Stimulated activated CD4-positive, alpha-beta T cell treated with anti-CD3 and anti-CD28 coated beads, Interleukin-2, amount 100 ng/mL, for 48 hours (primary cell): ENCODE measurements at regions not wholly inside any gene's neighbourhood (a gene's known extent, or its start where the extent isn't known, plus 50 kb on each side); places are given as distances from the start of the nearest gene placed in this dataset.
"Not testable (repeated sequence)": the region's sequence is repeated elsewhere in the genome, so short reads cannot be mapped to it uniquely, and the experiment has no call there.

ENCODE experiments used
- DNase-seq, 2 donors: peaks; one replicate each; pipeline ENCODE4 v3.0.0-alpha.2; 2020

GRCh38 chr1:102821707-102822106 lies 286.6 kb downstream of the COL11A1 start:
- DNase-seq, result no peak

GRCh38 chr1:102800406-102800805 lies 307.9 kb downstream of the COL11A1 start:
- no peak for DNase-seq

- DNase-seq, result no peak
Observed at GRCh38 chr1:102799496-102799895, 308.8 kb downstream of the COL11A1 start.

- DNase-seq, result no peak
Observed at GRCh38 chr1:102798718-102799117, 309.6 kb downstream of the COL11A1 start.

GRCh38 chr1:102796429-102796828 lies 311.9 kb downstream of the COL11A1 start:
- no peak for DNase-seq

GRCh38 chr1:102790997-102791396 lies 317.3 kb downstream of the COL11A1 start:
- DNase-seq, result no peak

GRCh38 chr1:102789951-102790350 lies 318.4 kb downstream of the COL11A1 start:
- DNase-seq, result not testable (repeated sequence)

GRCh38 chr1:102783487-102783886 lies 324.8 kb downstream of the COL11A1 start:
- DNase-seq, result no peak

GRCh38 chr1:102782144-102782543 lies 326.2 kb downstream of the COL11A1 start:
- no peak for DNase-seq

GRCh38 chr1:102776071-102776470 lies 332.3 kb downstream of the COL11A1 start:
- DNase-seq, result no peak

- DNase-seq, result no peak
Observed at GRCh38 chr1:102772831-102773230, 335.5 kb downstream of the COL11A1 start.

GRCh38 chr1:102758418-102758817 lies 349.9 kb downstream of the COL11A1 start:
- no peak for DNase-seq

- DNase-seq, result no peak
Observed at GRCh38 chr1:102757363-102757762, 351.0 kb downstream of the COL11A1 start.

- DNase-seq, result no peak
Observed at GRCh38 chr1:102751111-102751510, 357.2 kb downstream of the COL11A1 start.

GRCh38 chr1:102742426-102742825 lies 365.9 kb downstream of the COL11A1 start:
- DNase-seq, result no peak

- no peak for DNase-seq
Observed at GRCh38 chr1:102733491-102734236, 374.7 kb downstream of the COL11A1 start.

GRCh38 chr1:102732927-102733326 lies 375.4 kb downstream of the COL11A1 start:
- no peak for DNase-seq

GRCh38 chr1:102726417-102726816 lies 381.9 kb downstream of the COL11A1 start:
- DNase-seq, result no peak

GRCh38 chr1:102724741-102725140 lies 383.6 kb downstream of the COL11A1 start:
- no peak for DNase-seq

GRCh38 chr1:102715150-102715549 lies 393.2 kb downstream of the COL11A1 start:
- no peak for DNase-seq

GRCh38 chr1:102699524-102699923 lies 408.8 kb downstream of the COL11A1 start:
- no peak for DNase-seq

GRCh38 chr1:102693345-102693744 lies 415.0 kb downstream of the COL11A1 start:
- DNase-seq, result no peak

GRCh38 chr1:102691592-102692090 lies 416.7 kb downstream of the COL11A1 start:
- no peak for DNase-seq

- DNase-seq, result no peak
Observed at GRCh38 chr1:102687383-102687782, 420.9 kb downstream of the COL11A1 start.

- DNase-seq, result no peak
Observed at GRCh38 chr1:102661481-102661880, 446.8 kb downstream of the COL11A1 start.
